ENCODE measurements at regions not wholly inside any gene's neighbourhood (a gene's known extent, or its start where the extent isn't known, plus 50 kb on each side); places are given as distances from the start of the nearest gene placed in this dataset.
A peak's percentile ranks its signal among the peaks of the same experiment; 100 is the strongest.
"Not testable (repeated sequence)": the region's sequence is repeated elsewhere in the genome, so short reads cannot be mapped to it uniquely, and the experiment has no call there.

GRCh38 chr1:96598416-96599168 lies 123.0 kb upstream of the PTBP2 start:
- peak; percentile 22 for DNase-seq (ENCODE audit: low spot score)

- DNase-seq (ENCODE audit: low spot score) = not testable (repeated sequence)
These were observed 117.0 kb upstream of the PTBP2 start for GRCh38 chr1:96604620-96605019.

GRCh38 chr1:96617375-96617774 lies 104.2 kb upstream of the PTBP2 start:
- DNase-seq (ENCODE audit: low spot score) = not testable (repeated sequence)

- no peak for DNase-seq (ENCODE audit: low spot score)
These were observed 89.4 kb upstream of the PTBP2 start for GRCh38 chr1:96632045-96632664.

- DNase-seq (ENCODE audit: low spot score) = no peak
These were observed 87.9 kb upstream of the PTBP2 start for GRCh38 chr1:96633695-96634094.

- DNase-seq (ENCODE audit: low spot score) = no peak
These were observed 86.7 kb upstream of the PTBP2 start for GRCh38 chr1:96634883-96635282.

GRCh38 chr1:96641282-96641681 lies 80.3 kb upstream of the PTBP2 start:
- DNase-seq (ENCODE audit: low spot score) = peak; percentile 15

GRCh38 chr1:96643519-96643918 lies 78.1 kb upstream of the PTBP2 start:
- DNase-seq (ENCODE audit: low spot score) = no peak

GRCh38 chr1:96649301-96649700 lies 72.3 kb upstream of the PTBP2 start:
- DNase-seq (ENCODE audit: low spot score) = no peak

- DNase-seq (ENCODE audit: low spot score) = no peak
These were observed 70.1 kb upstream of the PTBP2 start for GRCh38 chr1:96651517-96651916.

GRCh38 chr1:96660051-96660450 lies 61.5 kb upstream of the PTBP2 start:
- no peak for DNase-seq (ENCODE audit: low spot score)

GRCh38 chr1:96660503-96660902 lies 61.1 kb upstream of the PTBP2 start:
- peak; percentile 32 for DNase-seq (ENCODE audit: low spot score)

All from GM03348 (cell line).